H9 (cell line): ENCODE measurements at regions not wholly inside any gene's neighbourhood (a gene's known extent, or its start where the extent isn't known, plus 50 kb on each side); places are given as distances from the start of the nearest gene placed in this dataset.

ENCODE experiments used
- DNase-seq: peaks from one replicate; pipeline ENCODE4 v3.0.0-alpha.2; 2017
- H2AFZ ChIP-seq: one replicate; pipeline ENCODE4 v1.6.1; 2013; ENCODE audit warnings: mild to moderate bottlenecking, low read length, control low read depth, moderate library complexity
- H2AK5ac ChIP-seq: 2 replicates; pipeline ENCODE4 v1.6.1; 2013; ENCODE audit warnings: low read length, control low read depth, mixed read lengths; ENCODE audit not compliant: insufficient read length
- H2BK120ac ChIP-seq: one replicate; pipeline ENCODE4 v1.6.1; 2013; ENCODE audit warnings: low read depth, mild to moderate bottlenecking, low read length, control low read depth, inconsistent platforms; ENCODE audit not compliant: poor library complexity, severe bottlenecking
- H2BK12ac ChIP-seq: 2 replicates; pipeline ENCODE4 v1.6.1; 2013; ENCODE audit warnings: low read length, control low read depth, mixed read lengths, low read depth; ENCODE audit not compliant: insufficient read length
- H2BK15ac ChIP-seq: 2 replicates; pipeline ENCODE4 v1.6.1; 2013; ENCODE audit warnings: low read depth, low read length, control low read depth
- H2BK20ac ChIP-seq: one replicate; pipeline ENCODE4 v1.6.1; 2013; ENCODE audit warnings: low read depth, mild to moderate bottlenecking, low read length, control low read depth, inconsistent platforms; ENCODE audit not compliant: poor library complexity, severe bottlenecking
- H2BK5ac ChIP-seq: 2 replicates; pipeline ENCODE4 v1.6.1; 2013; ENCODE audit warnings: low read length, control low read depth, mixed read lengths; ENCODE audit not compliant: insufficient read length
- H3K14ac ChIP-seq: 2 replicates; pipeline ENCODE4 v1.6.1; 2013; ENCODE audit warnings: low read length, control low read depth; ENCODE audit not compliant: insufficient read depth
- H3K18ac ChIP-seq: 2 replicates; pipeline ENCODE4 v1.6.1; 2013; ENCODE audit warnings: low read depth, mild to moderate bottlenecking, mixed read lengths, low read length, control low read depth; ENCODE audit not compliant: insufficient read length
- H3K23ac ChIP-seq: 2 replicates; pipeline ENCODE4 v1.6.1; 2013; ENCODE audit warnings: low read length, control low read depth, mixed read lengths, low read depth; ENCODE audit not compliant: insufficient read length
- H3K23me2 ChIP-seq: 2 replicates; pipeline ENCODE4 v1.6.1; 2013; ENCODE audit warnings: low read depth, mild to moderate bottlenecking, mixed read lengths, low read length, control low read depth; ENCODE audit not compliant: insufficient read length, poor library complexity, severe bottlenecking
- H3K27ac ChIP-seq: 2 replicates; pipeline ENCODE4 v1.5.1; 2013; ENCODE audit warnings: low read length, control low read depth, mixed read lengths, low read depth; ENCODE audit not compliant: insufficient read length
- H3K27me3 ChIP-seq: 2 replicates; pipeline ENCODE4 v1.6.1; 2013; ENCODE audit warnings: low read length, control low read depth, inconsistent platforms; ENCODE audit not compliant: insufficient read depth
- H3K4ac ChIP-seq: 2 replicates; pipeline ENCODE4 v1.6.1; 2013; ENCODE audit warnings: low read depth, mild to moderate bottlenecking, control low read depth, inconsistent platforms, low read length, moderate library complexity
- H3K4me1 ChIP-seq: 2 replicates; pipeline ENCODE4 v1.6.1; 2013; ENCODE audit warnings: low read length, control low read depth, inconsistent platforms; ENCODE audit not compliant: insufficient read depth
- H3K4me2 ChIP-seq: 2 replicates; pipeline ENCODE4 v1.6.1; 2013; ENCODE audit warnings: low read length, control low read depth, mixed read lengths; ENCODE audit not compliant: insufficient read length, insufficient read depth
- H3K56ac ChIP-seq: 2 replicates; pipeline ENCODE4 v1.6.1; 2013; ENCODE audit warnings: low read depth, mild to moderate bottlenecking, mixed read lengths, low read length, control low read depth; ENCODE audit not compliant: insufficient read length
- H3K79me1 ChIP-seq: 2 replicates; pipeline ENCODE4 v1.6.1; 2013; ENCODE audit warnings: low read depth, mild to moderate bottlenecking, moderate library complexity, low read length, control low read depth, inconsistent platforms; ENCODE audit not compliant: insufficient read depth, poor library complexity, severe bottlenecking
- H3K79me2 ChIP-seq: 2 replicates; pipeline ENCODE4 v1.6.1; 2013; ENCODE audit warnings: low read length, control low read depth, inconsistent platforms; ENCODE audit not compliant: insufficient read depth
- H3K9ac ChIP-seq: 2 replicates; pipeline ENCODE4 v1.6.1; 2013; ENCODE audit warnings: low read length, control low read depth, mixed read lengths; ENCODE audit not compliant: insufficient read length; ENCODE audit errors: extremely low read depth
- H3K9me3 ChIP-seq: one replicate; pipeline ENCODE4 v1.6.1; 2013; ENCODE audit warnings: low read depth, low read length, inconsistent platforms; ENCODE audit not compliant: control insufficient read depth
- H3T11ph ChIP-seq: one replicate; pipeline ENCODE4 v1.6.1; 2013; ENCODE audit warnings: mild to moderate bottlenecking, low read length, control low read depth, inconsistent platforms
- H4K20me1 ChIP-seq: one replicate; pipeline ENCODE4 v1.6.1; 2013; ENCODE audit not compliant: control insufficient read depth, insufficient read length, insufficient read depth
- H4K5ac ChIP-seq: 2 replicates; pipeline ENCODE4 v1.6.1; 2013; ENCODE audit warnings: low read depth, mild to moderate bottlenecking, mixed read lengths, low read length, control low read depth; ENCODE audit not compliant: insufficient read length
- H4K8ac ChIP-seq: replicated peaks from 2 replicates; pipeline ENCODE4 v1.6.1; 2013; ENCODE audit warnings: low read length, control low read depth, mixed read lengths, low read depth; ENCODE audit not compliant: insufficient read length
- H4K91ac ChIP-seq: 2 replicates; pipeline ENCODE4 v1.6.1; 2013; ENCODE audit warnings: low read depth, mild to moderate bottlenecking, moderate library complexity, mixed read lengths, low read length, control low read depth; ENCODE audit not compliant: insufficient read length
- H3K27ac Mint-ChIP-seq, 3 experiments: 2 replicates in 2 of 3; 3 replicates in 1 of 3; pipeline ENCODE4 v1.8.0; 2020 to 2021; ENCODE audit warnings: mixed read lengths in 3 of 3, mild to moderate bottlenecking in 1 of 3, moderate library complexity in 1 of 3
- H3K27me3 Mint-ChIP-seq: 2 replicates; pipeline ENCODE4 v1.8.0; 2021; ENCODE audit warnings: low read depth, mild to moderate bottlenecking, moderate library complexity, mixed read lengths
- H3K36me3 Mint-ChIP-seq, 3 experiments: 2 replicates in 2 of 3; 3 replicates in 1 of 3; pipeline ENCODE4 v1.8.0; 2020 to 2021; ENCODE audit warnings: low read depth in 3 of 3, mixed read lengths in 3 of 3; ENCODE audit not compliant: insufficient read depth in 1 of 3
- H3K4me1 Mint-ChIP-seq, 2 experiments: 2 replicates each; pipeline ENCODE4 v1.8.0; 2020; ENCODE audit warnings: mixed read lengths in 2 of 2
- H3K4me3 Mint-ChIP-seq, 2 experiments: 2 replicates in 1 of 2; 3 replicates in 1 of 2; pipeline ENCODE4 v1.8.0; 2020 to 2021; ENCODE audit warnings: mild to moderate bottlenecking in 2 of 2, mixed read lengths in 2 of 2, moderate library complexity in 1 of 2
- H3K9me3 Mint-ChIP-seq, 2 experiments: 2 replicates in 1 of 2; 3 replicates in 1 of 2; pipeline ENCODE4 v1.8.0; 2020; ENCODE audit warnings: mild to moderate bottlenecking in 2 of 2, mixed read lengths in 2 of 2, moderate library complexity in 1 of 2
- CTCF ChIP-seq: fragments of 200-600 bp; sonication (generic); conservative IDR thresholded peaks from 3 replicates; pipeline ENCODE4 v1.8.0; 2021; ENCODE audit warnings: antibody characterized with exemption, mild to moderate bottlenecking
- WGBS: extraction: QIAGEN DNeasy Blood & Tissue Kit; methylation state at CpG from one replicate; pipeline ENCODE4 v1.1.7; 2013; ENCODE audit warnings: missing lambda C conversion rate, low lambda C conversion rate, mixed read lengths; ENCODE audit not compliant: insufficient read length; ENCODE audit errors: extremely low coverage; 5-methylcytosine and 5-hydroxymethylcytosine counted together

GRCh38 chr1:194889310-194889709, 1702.9 kb upstream of the B3GALT2 start:
- no peaks in the 10 kb centered on the region for H3K4me1 Mint-ChIP-seq

More at GRCh38 chr1:194889310-194889709, 1702.9 kb upstream of the B3GALT2 start:
- no peak overlapping the region for H2BK15ac ChIP-seq
- H2BK20ac ChIP-seq, result no peak overlapping the region
- TF ChIP-seq CTCF, result no peak
- no peak overlapping the region for H4K91ac ChIP-seq
- H2BK120ac ChIP-seq, result no peak overlapping the region
- H4K8ac ChIP-seq, result no peak overlapping the region
- H3K79me1 ChIP-seq, result no peaks in the 10 kb centered on the region
- no peak overlapping the region for H3K9ac ChIP-seq
- H3K56ac ChIP-seq, result no peak overlapping the region
- H3K27ac ChIP-seq, result no peak overlapping the region
- H3K4me1 ChIP-seq, result no peaks in the 10 kb centered on the region
- H3K18ac ChIP-seq, result no peak overlapping the region
- H3T11ph ChIP-seq, result no peak overlapping the region
- H3K14ac ChIP-seq, result no peak overlapping the region
- no peak overlapping the region for H3K4me2 ChIP-seq
- Mint-ChIP-seq H3K9me3 (peaks cover 8 to 14% of the 10 kb centered on the region in 2 experiments; a peak in 4 of 5 replicates), H3K27ac (no peak overlapping the region), H3K36me3 (peaks cover 4 to 12% (median 6%) of the 10 kb centered on the region in 3 experiments; a peak in 6 of 7 replicates), H3K4me3 (no peak overlapping the region), H3K27me3 (no peaks in the 10 kb centered on the region)
- no peak for DNase-seq
- H3K9me3 ChIP-seq, result no peaks in the 10 kb centered on the region
- H2BK12ac ChIP-seq, result no peak overlapping the region
- H3K23me2 ChIP-seq, result no peaks in the 10 kb centered on the region
- no peaks in the 10 kb centered on the region for H3K27me3 ChIP-seq
- H4K20me1 ChIP-seq, result no peaks in the 10 kb centered on the region
- no CpG with 5 or more reads among the region's 3 CpGs for WGBS
- H4K5ac ChIP-seq, result no peak overlapping the region
- H2BK5ac ChIP-seq, result no peak overlapping the region
- H3K23ac ChIP-seq, result no peak overlapping the region
- no peaks in the 10 kb centered on the region for H3K79me2 ChIP-seq
- no peak overlapping the region for H3K4ac ChIP-seq
- no peak overlapping the region for H2AFZ ChIP-seq
- no peak overlapping the region for H2AK5ac ChIP-seq
